ENCODE measurements at regions not wholly inside any gene's neighbourhood (a gene's known extent, or its start where the extent isn't known, plus 50 kb on each side); places are given as distances from the start of the nearest gene placed in this dataset.

- TF ChIP-seq CTCF (IDR thresholded peaks at IDR 0.05; ENCODE audit: poor library complexity) (no peak), EZH2 (IDR thresholded peaks at IDR 0.05; ENCODE audit: borderline replicate concordance) (no peak), EZH2phosphoT487 (IDR thresholded peaks at IDR 0.05; ENCODE audit: low read depth, severe bottlenecking, unreplicated experiment) (no peak)
Measured at GRCh38 chr14:98035396-98035795, 1236.6 kb downstream of the BCL11B start.
